Stimulated activated naive CD4-positive, alpha-beta T cell (primary cell): ENCODE measurements at regions not wholly inside any gene's neighbourhood (a gene's known extent, or its start where the extent isn't known, plus 50 kb on each side); places are given as distances from the start of the nearest gene placed in this dataset.
A peak's percentile ranks its signal among the peaks of the same experiment; 100 is the strongest.
"Not testable (repeated sequence)": the region's sequence is repeated elsewhere in the genome, so short reads cannot be mapped to it uniquely, and the experiment has no call there.

Source experiments
- DNase-seq, 6 experiments: peaks; one replicate each; lab custom pipeline; 2025; lab: John Stamatoyannopoulos, UW

DNA sequence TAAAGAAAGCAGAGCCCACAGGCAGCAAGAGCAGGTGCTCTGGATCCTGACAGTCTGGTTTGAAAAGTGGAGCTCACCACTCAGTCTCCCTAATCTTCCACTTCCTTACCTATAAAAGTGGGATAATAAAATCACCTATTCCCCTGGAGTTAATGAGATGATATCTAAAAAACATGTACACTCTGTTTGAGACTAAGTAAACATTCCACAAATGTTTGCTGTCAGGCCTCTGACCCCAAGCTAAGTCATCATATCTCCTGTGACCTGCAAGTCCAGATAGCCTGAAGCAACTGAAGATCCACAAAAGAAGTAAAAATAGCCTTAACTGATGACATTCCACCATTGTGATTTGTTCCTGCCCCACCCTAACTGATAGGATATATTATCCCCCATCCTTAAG, 1324.5 kb downstream of the XPNPEP1 start:
- DNase-seq = no peak

DNA sequence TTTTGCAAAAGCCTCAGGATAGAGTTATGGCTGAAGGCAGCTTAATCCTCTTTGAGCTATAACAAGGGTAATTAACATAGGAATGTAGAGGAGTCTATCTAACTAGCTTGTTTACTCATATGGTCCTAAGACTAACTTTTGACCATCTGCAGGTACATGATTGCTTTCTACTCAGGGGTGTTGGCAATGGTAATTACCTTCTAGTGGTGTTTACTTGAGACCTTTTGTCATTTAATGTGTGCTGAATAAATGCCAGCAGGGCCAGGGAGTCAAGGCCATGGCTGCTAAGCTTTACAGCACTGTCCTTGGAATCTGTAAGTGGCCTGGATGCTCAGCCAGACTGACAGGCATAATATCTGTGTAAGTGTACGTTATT, 1325.0 kb downstream of the XPNPEP1 start:
- no peak for DNase-seq

DNA sequence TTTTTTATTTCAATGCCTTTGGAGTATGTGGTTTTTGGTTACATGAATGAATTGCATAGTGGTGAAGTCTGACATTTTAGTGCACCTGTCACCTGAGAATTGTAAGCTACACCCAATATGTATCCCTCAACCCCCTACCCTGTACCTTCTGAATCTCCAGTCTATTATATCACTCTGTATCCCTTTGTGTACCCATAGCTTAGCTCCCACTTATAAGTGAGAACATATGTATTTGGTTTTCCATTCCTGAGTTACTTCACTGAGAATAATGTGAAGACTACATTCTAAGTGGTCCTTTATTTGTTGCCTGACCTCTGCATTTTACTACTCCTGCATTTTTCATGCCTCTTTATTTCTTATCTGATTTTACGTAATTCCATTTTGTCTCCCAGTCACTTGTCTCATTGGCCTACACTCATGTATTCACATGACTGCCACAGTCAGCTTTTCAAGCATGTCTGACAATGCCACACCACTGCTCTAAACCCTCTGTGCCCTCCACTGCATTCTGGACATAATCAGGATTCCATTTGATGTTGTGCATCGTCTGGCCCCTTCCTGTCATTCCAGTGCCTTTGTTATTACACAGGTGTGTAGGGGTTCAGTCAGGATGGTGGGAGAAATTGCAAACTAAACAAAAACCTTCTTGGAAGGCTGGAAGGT, 1325.5 kb downstream of the XPNPEP1 start:
- no peak for DNase-seq

DNA sequence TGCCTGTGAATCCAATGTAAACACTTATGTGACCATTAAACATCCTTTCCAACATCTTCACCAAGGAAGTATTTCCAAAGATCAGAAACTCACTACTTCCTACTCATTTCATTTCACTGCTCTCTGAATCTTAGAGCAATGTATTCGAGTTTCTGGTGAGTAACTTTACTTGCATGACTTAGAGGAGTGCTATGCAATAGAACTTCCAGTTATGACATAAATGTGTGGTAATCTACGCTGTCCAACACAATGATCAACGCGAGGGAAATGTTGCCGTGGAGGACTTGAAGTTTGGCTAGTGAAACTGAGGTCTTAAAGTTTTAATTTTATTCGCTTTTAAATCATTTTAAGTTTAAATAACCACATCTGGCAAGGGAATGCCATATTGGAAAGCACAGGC, 1326.3 kb downstream of the XPNPEP1 start:
- DNase-seq = no peak

DNA sequence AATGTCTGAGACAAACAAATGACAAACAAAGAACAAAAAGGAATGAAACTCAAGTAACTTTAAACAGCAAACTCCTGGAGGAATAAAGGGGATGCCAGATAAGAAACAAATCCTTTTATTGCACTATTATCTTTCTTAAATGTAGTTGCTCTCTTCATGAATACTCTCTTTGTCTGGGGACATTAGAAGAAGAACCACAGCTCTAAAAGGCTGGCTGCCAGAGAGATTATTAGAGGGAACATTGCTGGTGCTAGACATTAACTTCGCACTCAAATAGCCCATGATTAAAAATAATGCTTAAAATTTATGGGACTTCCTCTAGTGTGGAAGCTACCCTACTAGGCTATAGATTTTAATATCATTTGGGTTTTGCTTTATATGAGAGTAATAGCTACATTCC, 1330.4 kb downstream of the XPNPEP1 start:
- no peak for DNase-seq

DNA sequence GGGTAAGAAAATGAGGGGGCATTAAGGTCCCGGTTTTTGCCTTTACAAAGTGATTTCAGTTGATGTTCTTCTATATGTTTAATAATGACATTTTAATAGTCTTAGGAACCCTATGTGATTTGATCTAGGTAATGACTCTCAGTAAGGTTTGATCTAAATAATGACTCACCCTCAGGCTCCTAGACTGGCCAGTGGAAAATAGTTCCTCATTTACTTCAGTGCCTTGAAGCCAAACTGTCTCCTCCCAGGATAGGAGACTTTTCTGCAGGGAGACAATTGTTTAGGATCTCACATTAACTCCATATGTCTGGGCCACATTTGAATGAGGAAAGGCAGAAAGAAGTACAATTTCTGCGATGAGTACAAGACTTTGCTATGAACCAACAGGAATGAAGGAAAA, 1331.9 kb downstream of the XPNPEP1 start:
- no peak for DNase-seq

DNA sequence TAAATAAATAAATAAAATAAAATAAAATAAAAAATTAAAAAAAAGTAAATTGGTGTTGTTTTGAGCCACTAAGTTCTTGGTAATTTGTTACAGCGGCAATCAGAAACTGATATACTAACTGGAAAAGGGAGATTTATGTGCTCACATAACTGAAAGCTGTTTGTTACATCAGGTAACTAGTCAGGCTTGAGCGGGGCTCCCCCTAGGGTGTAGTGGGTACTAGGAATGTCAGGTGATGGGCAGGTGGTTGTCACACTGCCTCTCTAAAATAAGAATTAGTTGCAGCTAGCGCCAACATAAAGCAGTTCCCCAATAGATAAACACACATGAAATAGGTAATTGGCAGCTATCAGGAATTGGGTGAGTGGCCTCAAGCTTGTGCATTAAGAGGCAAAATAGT, 1336.9 kb downstream of the XPNPEP1 start:
- no peak for DNase-seq

DNA sequence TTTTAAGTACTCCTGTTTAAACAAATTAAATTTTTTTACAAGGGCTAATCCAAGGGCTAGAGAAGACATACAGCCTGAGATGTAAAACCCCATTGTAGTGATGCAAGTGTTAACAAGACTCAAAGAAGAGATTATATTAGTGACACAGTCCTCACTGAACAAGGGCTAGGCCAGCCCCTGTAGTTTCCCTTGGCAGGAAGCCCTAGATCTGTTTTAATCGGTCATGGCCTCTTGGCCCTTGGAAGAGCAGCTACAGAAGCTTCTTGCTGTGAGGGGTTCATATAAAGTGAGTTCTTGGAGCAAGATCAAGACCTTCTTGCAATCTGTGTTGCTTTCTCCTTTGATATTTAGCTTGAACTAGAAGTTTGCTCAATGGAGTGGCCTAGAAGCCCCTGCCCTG, 1339.4 kb downstream of the XPNPEP1 start:
- no peak for DNase-seq

DNA sequence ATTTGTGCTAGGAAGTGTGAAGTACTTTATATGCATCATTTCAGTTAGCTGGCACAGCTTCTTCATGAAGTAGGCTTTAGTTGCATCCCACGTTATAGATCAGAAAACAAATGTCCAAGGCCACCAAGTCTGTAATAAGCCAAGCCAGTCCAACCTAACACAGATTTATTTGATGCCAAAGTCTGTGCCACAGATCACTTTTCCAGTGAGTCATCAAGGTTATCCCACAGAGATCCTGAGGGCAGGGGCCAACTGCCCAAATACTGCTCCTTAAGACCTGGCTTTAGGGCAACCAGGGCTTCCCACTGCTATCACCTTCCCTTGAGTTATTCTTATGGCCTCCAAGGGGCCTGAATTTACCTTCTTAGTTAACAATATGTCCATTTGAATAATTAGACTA, 1340.4 kb downstream of the XPNPEP1 start:
- DNase-seq = no peak

DNA sequence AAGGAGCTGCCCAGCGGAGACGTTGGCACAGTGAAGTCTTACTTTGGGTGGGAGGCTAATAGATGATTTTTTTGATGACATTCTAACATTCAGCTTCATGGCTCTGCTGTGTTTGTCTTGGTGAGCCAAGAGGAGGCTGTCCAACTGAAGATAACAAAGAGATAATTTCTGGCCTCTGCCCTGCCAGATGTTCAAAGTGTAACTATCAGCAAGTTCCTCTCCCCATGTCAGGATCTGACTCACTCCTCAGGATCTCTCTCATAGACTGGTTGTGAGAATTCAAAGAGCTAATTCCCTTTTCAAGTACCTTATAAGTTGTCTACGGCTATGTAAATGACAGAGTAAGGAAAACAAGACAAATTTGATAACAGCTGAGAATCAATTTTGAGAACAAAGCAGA, 1340.9 kb downstream of the XPNPEP1 start:
- DNase-seq = no peak

DNA sequence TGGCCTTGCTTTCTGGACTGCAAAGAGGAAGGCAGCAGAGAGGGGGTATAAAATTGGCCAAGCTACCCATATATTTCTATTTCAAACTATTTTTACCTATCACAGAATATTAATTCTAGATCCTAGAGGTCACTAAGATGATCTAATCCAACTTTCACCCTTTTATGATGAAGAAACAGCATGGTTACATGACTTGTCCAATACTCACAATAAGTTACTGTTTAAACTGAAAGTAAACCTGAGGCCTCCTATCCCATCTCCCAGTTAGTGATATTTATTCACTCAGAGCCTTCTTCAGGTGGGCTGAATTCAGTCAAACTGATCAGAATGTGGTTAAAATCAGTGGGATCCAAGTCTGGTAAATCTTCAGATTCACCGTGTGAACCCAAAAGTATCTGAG, 1345.1 kb downstream of the XPNPEP1 start:
- DNase-seq = no peak

DNA sequence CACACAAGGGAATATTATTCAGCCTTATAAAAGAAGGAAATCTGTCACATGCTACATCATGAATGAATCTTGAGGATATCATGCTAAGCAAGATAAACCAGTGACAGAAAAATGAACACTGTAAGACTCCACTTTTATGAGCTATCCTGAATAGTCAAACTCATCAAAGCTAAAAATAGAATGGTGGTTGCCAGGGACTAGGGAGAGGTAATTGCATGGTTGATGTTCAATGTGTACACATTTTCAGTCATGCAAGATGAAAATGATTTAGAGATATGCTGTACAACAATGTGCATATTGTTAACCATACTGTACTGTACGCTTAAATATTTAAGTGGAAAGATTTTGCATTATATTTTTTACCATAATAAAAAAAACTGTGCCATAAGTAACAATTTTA, 1349.1 kb downstream of the XPNPEP1 start:
- DNase-seq = no peak

DNA sequence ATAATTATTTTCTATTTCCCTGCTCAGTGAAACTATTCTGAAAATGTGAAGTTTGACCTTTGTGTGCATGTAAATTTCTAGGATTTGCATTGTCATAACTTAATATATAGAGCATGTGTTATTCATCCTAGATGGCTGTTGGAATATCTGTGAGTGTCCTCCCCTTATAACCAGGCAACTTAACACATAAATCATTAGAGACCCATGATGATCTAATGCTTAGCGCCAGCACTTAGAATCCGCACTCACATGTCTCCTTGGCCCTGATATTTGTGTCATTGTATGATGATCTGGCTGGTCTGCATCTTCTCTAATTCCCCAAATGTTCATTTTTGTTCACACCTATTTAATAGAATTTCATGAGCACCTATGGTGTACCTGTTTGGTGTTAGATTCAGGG, 1354.5 kb downstream of the XPNPEP1 start:
- no peak for DNase-seq

DNA sequence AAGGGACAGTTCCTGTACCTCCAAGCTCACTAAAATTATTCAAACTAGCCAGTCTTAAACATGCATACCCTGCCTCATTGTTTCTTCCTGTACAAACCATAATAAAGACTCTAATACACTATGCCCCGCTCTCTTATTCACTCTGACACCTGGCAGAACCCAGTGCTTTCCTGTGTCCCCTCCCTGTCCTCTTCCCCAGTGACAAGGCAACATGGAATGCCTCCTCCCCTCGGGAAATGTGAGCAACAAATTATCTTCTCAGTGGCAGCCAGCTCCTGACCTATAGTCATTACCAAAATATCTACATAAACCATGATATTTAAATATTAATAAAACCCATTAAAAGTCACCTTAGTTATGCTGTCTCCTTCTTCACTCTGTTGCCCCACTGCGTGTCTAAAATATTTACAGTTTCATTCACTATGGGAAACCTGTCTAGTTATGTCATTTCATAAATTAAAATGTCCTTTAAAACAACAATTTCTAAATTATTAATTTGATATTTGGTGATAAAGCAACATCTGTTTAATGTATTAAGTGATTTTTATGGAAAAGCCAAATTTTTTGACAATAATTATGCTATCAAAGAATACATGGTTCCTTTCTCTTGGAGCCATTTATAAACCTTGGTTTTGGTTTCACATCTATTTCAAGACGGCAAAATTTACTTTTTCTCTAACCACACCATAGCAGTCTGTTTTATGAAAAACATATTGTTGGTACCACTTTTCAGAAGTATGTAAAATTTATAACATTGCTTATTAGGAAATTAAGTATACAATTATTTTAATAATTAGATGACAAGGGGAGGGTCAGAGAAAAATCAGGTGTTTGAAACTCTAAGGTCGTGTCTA, 1355.2 kb downstream of the XPNPEP1 start:
- DNase-seq = no peak

DNA sequence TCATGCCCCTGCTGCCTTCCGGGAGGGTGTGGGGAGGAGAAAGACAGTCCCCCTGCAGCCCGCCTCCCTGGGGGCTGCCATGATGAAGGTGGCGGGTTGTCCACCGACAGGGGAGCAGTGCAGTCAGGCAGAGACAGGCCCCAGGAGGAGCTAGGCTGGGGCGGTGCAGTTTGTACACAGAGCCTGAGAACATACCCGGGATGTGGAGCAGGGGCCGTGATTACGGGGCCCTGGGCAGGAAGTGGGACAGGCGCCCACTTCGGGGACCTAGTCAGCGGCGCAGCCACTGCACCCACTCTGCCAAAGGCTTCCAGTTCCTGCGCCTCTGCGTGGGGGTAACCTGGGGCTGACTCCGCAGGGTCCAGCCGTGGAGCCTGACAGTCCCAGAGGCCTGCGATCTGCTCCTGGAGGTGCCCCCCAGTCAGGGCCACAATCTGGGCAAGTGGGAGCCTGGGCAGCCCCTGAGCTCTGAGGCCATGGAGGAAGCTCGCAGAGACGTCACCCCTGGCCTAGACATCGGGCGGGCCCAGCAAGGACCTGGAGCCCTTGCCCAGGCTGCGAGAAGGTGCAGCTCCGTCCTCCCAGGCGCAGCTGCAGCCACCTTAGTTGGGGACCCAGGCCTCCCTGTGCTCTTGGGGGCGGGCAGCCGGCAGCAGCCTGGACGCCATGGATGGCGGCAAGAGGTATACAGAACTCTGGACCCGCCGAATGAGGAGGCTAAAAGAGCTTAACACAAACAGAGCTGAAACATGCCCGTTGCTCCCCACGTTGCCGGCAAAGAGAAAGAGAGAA, 1356.8 kb downstream of the XPNPEP1 start:
- no peak for DNase-seq

DNA sequence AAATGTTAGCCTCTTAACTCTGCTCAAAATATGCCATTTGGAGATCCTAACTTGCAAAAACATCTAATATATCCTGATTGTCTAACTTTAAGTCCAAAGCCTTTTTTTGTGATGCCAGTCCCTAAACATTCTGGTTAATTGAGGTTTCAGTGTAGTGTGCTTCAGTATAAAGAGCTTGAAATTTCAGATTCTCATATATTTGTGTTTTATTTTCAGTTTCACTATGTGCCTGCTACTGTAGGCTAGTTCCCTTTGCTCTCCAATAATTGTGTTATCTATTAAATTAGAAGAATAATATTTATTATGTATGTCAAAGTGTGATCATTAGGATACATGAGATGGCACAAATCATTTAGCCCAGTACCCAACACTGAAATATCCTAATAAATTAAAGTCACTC, 1361.2 kb downstream of the XPNPEP1 start:
- no peak for DNase-seq

DNA sequence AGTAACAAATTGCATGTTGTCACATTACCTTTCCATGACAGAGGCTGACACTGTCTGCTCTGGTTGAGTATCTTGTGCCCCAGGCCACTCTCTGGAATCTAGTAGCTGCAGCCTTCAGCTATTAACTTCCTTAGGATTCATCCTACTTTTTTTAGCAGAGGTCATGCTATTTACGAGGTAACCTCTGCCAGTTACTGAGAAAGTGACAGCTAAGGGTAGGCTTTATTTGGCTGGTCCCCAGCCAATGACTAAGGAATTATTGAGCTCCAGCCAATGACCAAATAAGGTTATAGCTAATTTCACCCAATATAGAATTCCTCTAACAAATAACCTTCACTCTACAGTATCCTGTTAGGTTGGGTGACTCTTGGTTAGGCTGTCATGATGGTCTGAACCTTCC, 1361.7 kb downstream of the XPNPEP1 start:
- DNase-seq = no peak

DNA sequence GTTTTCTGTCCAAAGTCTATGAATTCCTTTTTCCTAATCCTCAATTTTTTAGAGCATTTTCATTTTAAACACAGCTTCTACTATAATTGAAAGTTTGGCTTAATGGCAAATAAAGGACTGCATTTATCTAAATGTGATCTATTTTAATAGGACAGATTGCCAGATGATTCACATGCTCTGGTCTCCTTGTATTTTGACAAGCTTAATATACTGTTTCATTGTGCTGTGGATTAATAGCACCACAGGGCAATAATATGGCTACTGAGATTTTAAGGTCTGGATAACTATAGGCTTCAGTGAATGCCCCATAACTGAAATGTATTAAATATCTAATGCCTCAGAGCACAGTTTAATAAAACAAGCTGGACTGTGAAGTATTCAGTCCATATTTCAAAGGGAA, 1362.8 kb downstream of the XPNPEP1 start:
- no peak for DNase-seq

DNA sequence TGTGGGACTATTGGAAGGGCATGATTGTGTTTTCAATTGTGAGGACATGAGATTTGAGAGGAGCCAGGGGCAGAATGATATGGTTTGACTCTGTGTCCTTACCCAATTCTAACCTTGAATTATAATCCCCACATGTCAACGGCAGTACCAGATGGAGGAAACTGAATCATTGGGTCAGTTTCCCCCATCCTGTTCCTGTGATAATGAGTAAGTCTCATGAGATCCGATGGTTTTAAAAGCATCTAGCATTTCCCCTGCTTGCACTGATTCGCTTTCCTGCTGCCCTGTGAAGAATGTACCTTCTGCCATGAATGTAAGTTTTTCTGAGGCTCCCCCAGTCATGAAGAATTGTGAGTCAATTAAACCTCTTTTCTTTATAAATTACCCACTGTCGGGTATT, 1367.1 kb downstream of the XPNPEP1 start:
- no peak for DNase-seq

DNA sequence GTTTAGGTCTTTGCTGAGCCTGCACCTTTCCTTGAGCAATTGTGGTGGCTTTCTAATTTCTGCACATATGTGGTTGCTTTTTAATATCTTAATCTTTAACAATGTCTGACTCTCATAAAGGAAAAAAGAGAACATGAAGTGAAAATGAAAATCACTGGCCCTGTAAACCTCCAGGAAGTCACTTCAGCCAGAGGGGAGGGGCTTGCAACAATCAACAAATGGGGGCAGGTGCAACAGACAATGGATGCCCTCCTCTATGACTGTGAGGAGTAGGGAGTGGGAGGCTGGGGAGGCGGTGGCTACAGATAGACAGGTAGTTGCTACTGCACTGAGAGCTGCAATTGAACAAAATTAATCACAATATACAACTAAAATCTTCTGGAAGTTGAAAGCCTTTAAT, 1377.4 kb downstream of the XPNPEP1 start:
- DNase-seq = no peak

DNA sequence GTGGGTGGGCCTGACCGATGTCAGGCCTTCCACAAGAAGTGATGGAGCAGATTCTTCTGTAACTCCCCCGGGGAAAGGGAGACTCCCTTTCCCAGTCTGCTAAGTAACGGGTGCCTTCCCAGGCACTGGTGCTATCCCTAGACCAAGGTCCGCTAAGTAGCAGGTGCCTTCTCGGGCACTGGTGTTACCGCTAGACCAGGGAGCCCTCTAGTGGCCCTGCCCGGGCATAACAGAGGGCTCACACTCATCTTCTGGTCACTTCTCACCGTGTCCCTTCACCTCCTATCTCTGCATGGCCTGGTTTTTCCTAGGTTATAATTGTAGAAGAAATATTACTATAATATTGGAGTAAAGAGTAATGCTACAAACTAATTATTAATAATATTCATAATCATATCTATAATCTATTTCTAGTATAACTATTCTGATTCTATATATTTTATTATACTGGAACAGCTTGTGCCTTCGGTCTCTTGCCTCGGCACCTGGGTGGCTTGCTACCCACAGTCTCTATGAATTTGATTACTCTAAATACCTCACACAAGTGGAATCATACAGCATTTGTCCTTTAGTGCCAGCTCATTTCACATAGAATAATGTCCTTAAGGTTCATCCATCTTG, 1378.7 kb downstream of the XPNPEP1 start:
- DNase-seq = peak in 1 of 6 experiments; percentile 2

DNA sequence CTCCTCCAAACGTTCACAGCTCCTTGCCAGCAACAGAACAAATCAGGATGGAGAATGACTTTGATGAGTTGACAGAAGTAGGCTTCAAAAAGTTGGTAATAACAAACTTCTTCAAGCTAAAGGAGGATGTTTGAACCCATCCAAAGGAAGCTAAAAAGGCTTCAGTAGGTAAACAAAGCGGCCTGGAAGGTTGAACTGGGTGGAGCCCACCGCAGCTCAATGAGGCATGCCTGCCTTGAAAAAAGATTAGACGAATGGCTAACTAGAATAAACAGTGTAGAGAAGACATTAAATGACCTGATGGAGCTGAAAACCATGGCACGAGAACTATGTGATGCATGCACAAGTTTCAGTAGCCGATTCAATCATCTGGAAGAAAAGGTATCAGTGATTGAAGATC, 1369.0 kb upstream of the SORCS1 start:
- not testable (repeated sequence) for DNase-seq
